ENCODE measurements at regions not wholly inside any gene's neighbourhood (a gene's known extent, or its start where the extent isn't known, plus 50 kb on each side); places are given as distances from the start of the nearest gene placed in this dataset.

GRCh38 chr12:89969093-89969492, 260.5 kb upstream of the ATP2B1 start:
- TF ChIP-seq CTCF (IDR thresholded peaks at IDR 0.05) (no peak), POLR2A (IDR thresholded peaks at IDR 0.05) (no peak), EP300 (IDR thresholded peaks at IDR 0.05) (no peak), POLR2AphosphoS5 (IDR thresholded peaks at IDR 0.05) (no peak)

Measured in gastroesophageal sphincter (tissue), 3 donors.